ENCODE measurements at regions not wholly inside any gene's neighbourhood (a gene's known extent, or its start where the extent isn't known, plus 50 kb on each side); places are given as distances from the start of the nearest gene placed in this dataset.

- Histone ChIP-seq H3K27me3 (replicated peaks in 1 of 7) (no peaks in the 10 kb centered on the region), H3K27ac (no peak overlapping the region), H3K36me3 (no peaks in the 10 kb centered on the region), H3K4me1 (no peaks in the 10 kb centered on the region), H3K9me3 (peaks cover 0 to 9% (median 0%) of the 10 kb centered on the region in 8 donors), H3K4me3 (no peak overlapping the region)
- no peak for DNase-seq
- TF ChIP-seq CTCF (IDR thresholded peaks at IDR 0.05 in 8 of 11, conservative IDR thresholded peaks at IDR 0.05 in 3 of 11) (no peak), POLR2AphosphoS5 (IDR thresholded peaks at IDR 0.05) (no peak), POLR2A (IDR thresholded peaks at IDR 0.05) (no peak)
- intact Hi-C loops (cut with DNase I; ENCODE audit: low total_unique reads) = no loop called here
Observed at GRCh38 chr14:25993830-25994229, 604.0 kb downstream of the NOVA1 start.

GRCh38 chr14:25988536-25988935, 609.3 kb downstream of the NOVA1 start:
- Histone ChIP-seq H3K4me3 (no peak overlapping the region), H3K27me3 (replicated peaks in 1 of 7) (no peaks in the 10 kb centered on the region), H3K9me3 (peaks cover 0 to 34% (median 22%) of the 10 kb centered on the region in 8 donors), H3K27ac (no peak overlapping the region), H3K36me3 (no peaks in the 10 kb centered on the region), H3K4me1 (no peaks in the 10 kb centered on the region)
- 62 to 78% (median 67%) methylated on average over 3 of the region's 3 CpGs for WGBS, 5 donors
- TF ChIP-seq POLR2AphosphoS5 (IDR thresholded peaks at IDR 0.05) (no peak), POLR2A (IDR thresholded peaks at IDR 0.05) (no peak), CTCF (IDR thresholded peaks at IDR 0.05 in 8 of 11, conservative IDR thresholded peaks at IDR 0.05 in 3 of 11) (no peak)
- DNase-seq = no peak
- intact Hi-C loops (cut with DNase I; ENCODE audit: low total_unique reads) = no loop called here

GRCh38 chr14:25955772-25956171, 642.1 kb downstream of the NOVA1 start:
- Histone ChIP-seq H3K4me3 (no peak overlapping the region), H3K36me3 (no peaks in the 10 kb centered on the region), H3K27ac (no peak overlapping the region), H3K4me1 (no peaks in the 10 kb centered on the region), H3K9me3 (peaks cover 0 to 13% (median 0%) of the 10 kb centered on the region in 8 donors), H3K27me3 (replicated peaks in 1 of 7) (no peaks in the 10 kb centered on the region)
- TF ChIP-seq POLR2A (IDR thresholded peaks at IDR 0.05) (no peak), CTCF (IDR thresholded peaks at IDR 0.05 in 8 of 11, conservative IDR thresholded peaks at IDR 0.05 in 3 of 11) (no peak), POLR2AphosphoS5 (IDR thresholded peaks at IDR 0.05) (no peak)
- DNase-seq = no peak
- intact Hi-C loops (cut with DNase I; ENCODE audit: low total_unique reads) = no loop called here
- 74 to 79% (median 76%) methylated on average over 3 of the region's 3 CpGs for WGBS, 5 donors

GRCh38 chr14:25953532-25954139, 644.2 kb downstream of the NOVA1 start:
- TF ChIP-seq POLR2A (IDR thresholded peaks at IDR 0.05) (no peak), CTCF (IDR thresholded peaks at IDR 0.05 in 8 of 11, conservative IDR thresholded peaks at IDR 0.05 in 3 of 11) (no peak), POLR2AphosphoS5 (IDR thresholded peaks at IDR 0.05) (no peak)
- Histone ChIP-seq H3K27ac (no peak overlapping the region), H3K4me1 (no peaks in the 10 kb centered on the region), H3K9me3 (peaks cover 0 to 13% (median 0%) of the 10 kb centered on the region in 8 donors), H3K4me3 (no peak overlapping the region), H3K27me3 (replicated peaks in 1 of 7) (no peaks in the 10 kb centered on the region), H3K36me3 (no peaks in the 10 kb centered on the region)
- no peak for DNase-seq
- intact Hi-C loops (cut with DNase I; ENCODE audit: low total_unique reads) = no loop called here
- WGBS, 5 donors = 74 to 86% (median 80%) methylated on average over 5 of the region's 5 CpGs
